ENCODE measurements at regions not wholly inside any gene's neighbourhood (a gene's known extent, or its start where the extent isn't known, plus 50 kb on each side); places are given as distances from the start of the nearest gene placed in this dataset.
"Not testable (repeated sequence)": the region's sequence is repeated elsewhere in the genome, so short reads cannot be mapped to it uniquely, and the experiment has no call there.

GRCh38 chr5:62954578-62954977 is 376.0 kb downstream of the LRRC70 start:
- no peak overlapping the region for H3K27ac ChIP-seq

GRCh38 chr5:62948301-62948700 is 369.7 kb downstream of the LRRC70 start:
- Histone ChIP-seq H3K27ac (no peak overlapping the region), H3K4me3 (no peak overlapping the region)

More at GRCh38 chr5:62954578-62954977, 376.0 kb downstream of the LRRC70 start:
- H3K4me3 ChIP-seq, result no peak overlapping the region

GRCh38 chr5:62942384-62942783 is 363.8 kb downstream of the LRRC70 start:
- Histone ChIP-seq H3K27ac (no peak overlapping the region), H3K4me3 (no peak overlapping the region)

- Histone ChIP-seq H3K4me3 (no peak overlapping the region), H3K27ac (no peak overlapping the region)
Observed at GRCh38 chr5:62938927-62939326, 360.3 kb downstream of the LRRC70 start.

GRCh38 chr5:62937661-62938558 is 359.3 kb downstream of the LRRC70 start:
- Histone ChIP-seq H3K4me3 (no peak overlapping the region), H3K27ac (no peak overlapping the region)

- H3K4me3 ChIP-seq, result no peak overlapping the region
- H3K27ac ChIP-seq, result no peak overlapping the region
Observed at GRCh38 chr5:62935660-62936059, 357.0 kb downstream of the LRRC70 start.

GRCh38 chr5:62934319-62934718 is 355.7 kb downstream of the LRRC70 start:
- H3K4me3 ChIP-seq, result no peak overlapping the region
- no peak overlapping the region for H3K27ac ChIP-seq

- Histone ChIP-seq H3K27ac (no peak overlapping the region), H3K4me3 (no peak overlapping the region)
Observed at GRCh38 chr5:62933261-62933660, 354.6 kb downstream of the LRRC70 start.

GRCh38 chr5:62931153-62931950 is 352.7 kb downstream of the LRRC70 start:
- Histone ChIP-seq H3K4me3 (no peak overlapping the region), H3K27ac (no peak overlapping the region)

- Histone ChIP-seq H3K27ac (no peak overlapping the region), H3K4me3 (no peak overlapping the region)
Observed at GRCh38 chr5:62922191-62922590, 343.6 kb downstream of the LRRC70 start.

GRCh38 chr5:62920856-62921255 is 342.2 kb downstream of the LRRC70 start:
- Histone ChIP-seq H3K4me3 (no peak overlapping the region), H3K27ac (no peak overlapping the region)

GRCh38 chr5:62909326-62909725 is 330.7 kb downstream of the LRRC70 start:
- no peak overlapping the region for H3K4me3 ChIP-seq
- H3K27ac ChIP-seq, result no peak overlapping the region

GRCh38 chr5:62902126-62902525 is 323.5 kb downstream of the LRRC70 start:
- no peak overlapping the region for H3K4me3 ChIP-seq

GRCh38 chr5:62900976-62901375 is 322.4 kb downstream of the LRRC70 start:
- H3K27ac ChIP-seq, result no peak overlapping the region
- no peak overlapping the region for H3K4me3 ChIP-seq

More at GRCh38 chr5:62902126-62902525, 323.5 kb downstream of the LRRC70 start:
- H3K27ac ChIP-seq, result no peak overlapping the region

- no peak overlapping the region for H3K27ac ChIP-seq
- no peak overlapping the region for H3K4me3 ChIP-seq
Observed at GRCh38 chr5:62896121-62896893, 317.7 kb downstream of the LRRC70 start.

- no peak overlapping the region for H3K27ac ChIP-seq
- no peak overlapping the region for H3K4me3 ChIP-seq
Observed at GRCh38 chr5:62886603-62887315, 308.1 kb downstream of the LRRC70 start.

- not testable (repeated sequence) for H3K27ac ChIP-seq, H3K4me3 ChIP-seq
Observed at GRCh38 chr5:62837330-62837729, 258.7 kb downstream of the LRRC70 start.

GRCh38 chr5:62829604-62829986 is 251.0 kb downstream of the LRRC70 start:
- Histone ChIP-seq H3K27ac (no peak overlapping the region), H3K4me3 (no peak overlapping the region)

GRCh38 chr5:62828742-62829603 is 250.4 kb downstream of the LRRC70 start:
- H3K4me3 ChIP-seq, result no peak overlapping the region
- H3K27ac ChIP-seq, result no peak overlapping the region

All from skin epidermis (tissue), 12 donors.